Loucy (cell line): ENCODE measurements at regions not wholly inside any gene's neighbourhood (a gene's known extent, or its start where the extent isn't known, plus 50 kb on each side); places are given as distances from the start of the nearest gene placed in this dataset.

ENCODE experiments used
- H2AFZ ChIP-seq: fragments of 200-600 bp; sonication (generic); 2 replicates; pipeline ENCODE4 v1.6.0; 2016; ENCODE audit warnings: antibody characterized with exemption, mild to moderate bottlenecking, low read length, moderate library complexity
- H3F3A ChIP-seq: fragments of 200-600 bp; 2 replicates; pipeline ENCODE4 v1.6.0; 2016; ENCODE audit warnings: antibody characterized with exemption, low read depth, mild to moderate bottlenecking
- H3K27me3 ChIP-seq: fragments of 200-600 bp; sonication (generic); 2 replicates; pipeline ENCODE4 v1.6.1; 2014; ENCODE audit warnings: low read length, mild to moderate bottlenecking; ENCODE audit not compliant: insufficient read depth, poor library complexity, severe bottlenecking
- H3K36me3 ChIP-seq: fragments of 200-600 bp; sonication (generic); 2 replicates; pipeline ENCODE4 v1.6.1; 2016; ENCODE audit warnings: low read length; ENCODE audit not compliant: insufficient read depth
- H3K4me1 ChIP-seq: fragments of 200-600 bp; sonication (generic); 2 replicates; pipeline ENCODE4 v1.5.1; 2014; ENCODE audit warnings: low read length, mild to moderate bottlenecking; ENCODE audit not compliant: insufficient read depth, poor library complexity, severe bottlenecking
- H3K4me2 ChIP-seq: fragments of 200-600 bp; sonication (generic); 2 replicates; pipeline ENCODE4 v1.6.0; 2014; ENCODE audit warnings: antibody characterized with exemption, low read length, low read depth, mild to moderate bottlenecking; ENCODE audit not compliant: poor library complexity, severe bottlenecking
- H3K4me3 ChIP-seq: fragments of 200-600 bp; sonication (generic); 2 replicates; pipeline ENCODE4 v1.5.1; 2014; ENCODE audit warnings: low read length, mild to moderate bottlenecking, mixed read lengths; ENCODE audit not compliant: poor library complexity, severe bottlenecking
- H3K79me2 ChIP-seq: fragments of 200-600 bp; sonication (generic); 2 replicates; pipeline ENCODE4 v1.6.1; 2014; ENCODE audit warnings: low read length; ENCODE audit not compliant: insufficient read depth
- H3K9ac ChIP-seq: fragments of 200-600 bp; sonication (generic); 2 replicates; pipeline ENCODE4 v1.6.0; 2014; ENCODE audit warnings: mild to moderate bottlenecking, low read depth, low read length, moderate library complexity; ENCODE audit not compliant: poor library complexity, severe bottlenecking
- H3K9me2 ChIP-seq: fragments of 200-600 bp; sonication (generic); replicated peaks from 2 replicates; pipeline ENCODE4 v1.6.1; 2016; ENCODE audit warnings: low read depth, low read length, mixed read lengths
- H3K9me3 ChIP-seq: fragments of 200-600 bp; sonication (generic); 2 replicates; pipeline ENCODE4 v1.6.1; 2014; ENCODE audit warnings: mild to moderate bottlenecking, antibody characterized with exemption, low read length, low read depth; ENCODE audit not compliant: insufficient read depth
- H4K20me1 ChIP-seq: fragments of 200-600 bp; sonication (generic); 2 replicates; pipeline ENCODE4 v1.6.0; 2014; ENCODE audit warnings: antibody characterized with exemption, low read length, mild to moderate bottlenecking; ENCODE audit not compliant: insufficient read depth, poor library complexity, severe bottlenecking
- EZH2phosphoT487 ChIP-seq: fragments of 200-600 bp; IDR thresholded peaks from 2 replicates; pipeline ENCODE4 v1.6.1; 2018; ENCODE audit warnings: antibody characterized with exemption, mild to moderate bottlenecking, moderate library complexity, borderline replicate concordance
- TF ChIP-seq, protein P1 (sequence below): fragments of 200-600 bp; sonication (generic); conservative IDR thresholded peaks from 2 replicates; pipeline ENCODE4 v1.5.1; 2014; ENCODE audit warnings: mild to moderate bottlenecking, antibody characterized with exemption, low read length

DNA sequence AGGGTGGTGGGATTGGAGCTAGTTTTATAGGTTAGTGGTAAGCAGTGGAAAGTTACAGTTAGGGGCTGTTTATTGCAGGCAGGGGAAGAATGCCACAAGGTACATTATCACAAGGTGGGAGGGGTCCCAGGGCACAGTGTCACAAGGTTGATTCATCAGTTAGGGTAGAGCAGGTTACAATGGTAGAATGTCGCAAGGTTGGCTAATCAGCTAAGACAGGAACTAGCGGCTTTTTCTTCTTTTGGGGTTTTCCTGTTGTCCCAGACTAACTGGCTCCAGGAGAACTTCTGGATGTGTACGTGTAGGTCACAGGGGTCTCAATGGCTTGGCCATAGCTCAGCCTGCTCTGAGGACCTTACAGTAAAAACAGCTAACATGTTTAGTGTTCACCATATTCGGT lies 1221.1 kb downstream of the SLITRK1 start:
- Histone ChIP-seq H3K79me2 (no peaks in the 10 kb centered on the region), H4K20me1 (no peaks in the 10 kb centered on the region), H3K36me3 (no peaks in the 10 kb centered on the region)

DNA sequence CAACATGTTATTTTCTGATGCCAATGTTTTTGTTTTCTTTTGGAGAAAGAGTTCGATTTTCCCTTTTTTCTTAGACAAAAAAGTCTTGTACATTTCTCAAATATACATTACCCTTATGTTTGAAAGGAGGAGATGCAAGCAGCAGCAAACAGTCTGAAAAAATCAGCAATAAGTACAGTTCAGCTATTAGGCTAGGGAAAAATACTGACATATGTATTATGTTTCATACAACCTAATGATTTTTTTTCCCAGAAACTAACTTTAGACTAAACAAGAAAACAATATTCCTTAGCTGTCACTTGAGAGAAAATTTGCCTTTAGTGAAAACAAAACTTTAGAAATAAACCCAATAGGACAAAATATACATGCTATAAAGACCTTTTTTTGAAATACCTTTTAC lies 1223.5 kb downstream of the SLITRK1 start:
- Histone ChIP-seq H3K4me2 (no peak overlapping the region), H4K20me1 (no peaks in the 10 kb centered on the region), H3K9ac (no peak overlapping the region), H3K9me3 (no peaks in the 10 kb centered on the region), H3K4me1 (no peaks in the 10 kb centered on the region), H2AFZ (no peak overlapping the region), H3F3A (no peaks in the 10 kb centered on the region), H3K27me3 (no peaks in the 10 kb centered on the region), H3K9me2 (0 out of 2 replicates have a peak, but pooled peaks cover 3% of the 10 kb centered on the region), H3K79me2 (no peaks in the 10 kb centered on the region), H3K36me3 (no peaks in the 10 kb centered on the region), H3K4me3 (no peak overlapping the region)
- TF ChIP-seq, protein P1, sequence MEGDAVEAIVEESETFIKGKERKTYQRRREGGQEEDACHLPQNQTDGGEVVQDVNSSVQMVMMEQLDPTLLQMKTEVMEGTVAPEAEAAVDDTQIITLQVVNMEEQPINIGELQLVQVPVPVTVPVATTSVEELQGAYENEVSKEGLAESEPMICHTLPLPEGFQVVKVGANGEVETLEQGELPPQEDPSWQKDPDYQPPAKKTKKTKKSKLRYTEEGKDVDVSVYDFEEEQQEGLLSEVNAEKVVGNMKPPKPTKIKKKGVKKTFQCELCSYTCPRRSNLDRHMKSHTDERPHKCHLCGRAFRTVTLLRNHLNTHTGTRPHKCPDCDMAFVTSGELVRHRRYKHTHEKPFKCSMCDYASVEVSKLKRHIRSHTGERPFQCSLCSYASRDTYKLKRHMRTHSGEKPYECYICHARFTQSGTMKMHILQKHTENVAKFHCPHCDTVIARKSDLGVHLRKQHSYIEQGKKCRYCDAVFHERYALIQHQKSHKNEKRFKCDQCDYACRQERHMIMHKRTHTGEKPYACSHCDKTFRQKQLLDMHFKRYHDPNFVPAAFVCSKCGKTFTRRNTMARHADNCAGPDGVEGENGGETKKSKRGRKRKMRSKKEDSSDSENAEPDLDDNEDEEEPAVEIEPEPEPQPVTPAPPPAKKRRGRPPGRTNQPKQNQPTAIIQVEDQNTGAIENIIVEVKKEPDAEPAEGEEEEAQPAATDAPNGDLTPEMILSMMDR: no peak
- no peak for TF ChIP-seq EZH2phosphoT487

More for the DNA sequence above, 1221.1 kb downstream of the SLITRK1 start:
- Histone ChIP-seq H3K4me2 (no peak overlapping the region), H3K4me1 (no peaks in the 10 kb centered on the region), H3K9me2 (0 out of 2 replicates have a peak, but pooled peaks cover 3% of the 10 kb centered on the region), H3F3A (no peaks in the 10 kb centered on the region), H3K4me3 (no peak overlapping the region), H3K9ac (no peak overlapping the region), H3K9me3 (no peaks in the 10 kb centered on the region), H3K27me3 (no peaks in the 10 kb centered on the region), H2AFZ (no peak overlapping the region)
- no peak for TF ChIP-seq EZH2phosphoT487
- TF ChIP-seq, protein P1: no peak

DNA sequence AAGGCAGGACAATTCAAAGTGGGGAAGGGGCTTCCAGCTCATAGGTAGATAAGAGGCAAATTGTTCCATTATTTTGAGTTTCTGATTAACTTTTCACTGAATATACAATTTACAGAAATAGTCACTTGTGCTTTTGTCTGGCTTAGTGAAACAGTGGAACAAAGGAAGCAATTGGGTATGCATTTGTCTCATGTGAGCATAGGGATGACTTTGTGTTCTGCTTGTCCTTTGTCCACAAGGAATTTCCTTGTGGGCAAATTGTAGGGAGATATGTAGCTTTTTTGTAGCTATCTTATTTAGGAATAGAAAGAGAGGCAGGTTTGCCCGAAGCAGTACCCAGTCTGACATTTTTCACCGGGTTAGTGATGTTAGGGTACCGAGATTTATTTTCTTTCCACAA lies 1224.8 kb downstream of the SLITRK1 start:
- Histone ChIP-seq H4K20me1 (no peaks in the 10 kb centered on the region), H2AFZ (no peak overlapping the region), H3K27me3 (no peaks in the 10 kb centered on the region), H3K9ac (no peak overlapping the region), H3K9me3 (no peaks in the 10 kb centered on the region), H3K36me3 (no peaks in the 10 kb centered on the region), H3F3A (no peaks in the 10 kb centered on the region), H3K4me3 (no peak overlapping the region), H3K9me2 (0 out of 2 replicates have a peak, but pooled peaks cover 3% of the 10 kb centered on the region), H3K79me2 (no peaks in the 10 kb centered on the region), H3K4me1 (no peaks in the 10 kb centered on the region), H3K4me2 (no peak overlapping the region)
- TF ChIP-seq, protein P1: no peak
- TF ChIP-seq EZH2phosphoT487: no peak
